LoVo (cell line): ENCODE measurements at regions not wholly inside any gene's neighbourhood (a gene's known extent, or its start where the extent isn't known, plus 50 kb on each side); places are given as distances from the start of the nearest gene placed in this dataset.

Source experiments
- DNase-seq: peaks from one replicate; pipeline ENCODE4 v3.0.0-alpha.2; 2016; ENCODE audit warnings: low spot score

GRCh38 chr16:6280055-6280454 lies 1052.6 kb upstream of the RBFOX1 start:
- no peak for DNase-seq

- DNase-seq: no peak
Measured at GRCh38 chr16:6279286-6279685, 1053.4 kb upstream of the RBFOX1 start.

- DNase-seq: no peak
Measured at GRCh38 chr16:6274351-6274750, 1058.3 kb upstream of the RBFOX1 start.

- DNase-seq: no peak
Measured at GRCh38 chr16:6267682-6268081, 1065.0 kb upstream of the RBFOX1 start.

GRCh38 chr16:6266703-6267102 lies 1065.9 kb upstream of the RBFOX1 start:
- DNase-seq: no peak

GRCh38 chr16:6265968-6266367 lies 1066.7 kb upstream of the RBFOX1 start:
- no peak for DNase-seq

GRCh38 chr16:6258056-6258455 lies 1074.6 kb upstream of the RBFOX1 start:
- DNase-seq: no peak

DNA sequence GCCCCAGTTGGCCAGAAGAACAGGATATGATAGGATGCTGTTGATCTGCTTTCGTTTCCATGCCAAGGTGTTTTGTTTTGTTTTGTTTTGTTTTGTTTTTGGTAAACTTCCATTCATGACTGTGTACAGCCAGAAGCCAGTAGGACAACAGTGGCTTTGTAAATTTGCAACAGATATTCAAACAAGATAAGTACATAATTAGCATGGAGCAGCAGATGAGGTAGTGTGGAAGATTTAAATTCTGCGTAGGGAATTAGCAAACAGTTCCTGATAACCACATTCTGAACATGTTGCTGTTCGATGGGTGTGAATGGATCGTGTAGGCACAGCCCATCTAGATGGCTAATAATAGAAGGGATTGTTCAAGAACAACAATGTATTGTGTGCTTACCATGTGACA lies 1080.1 kb upstream of the RBFOX1 start:
- no peak for DNase-seq

GRCh38 chr16:6250511-6250910 lies 1082.1 kb upstream of the RBFOX1 start:
- no peak for DNase-seq

- no peak for DNase-seq
Measured at GRCh38 chr16:6249863-6250262, 1082.8 kb upstream of the RBFOX1 start.

DNA sequence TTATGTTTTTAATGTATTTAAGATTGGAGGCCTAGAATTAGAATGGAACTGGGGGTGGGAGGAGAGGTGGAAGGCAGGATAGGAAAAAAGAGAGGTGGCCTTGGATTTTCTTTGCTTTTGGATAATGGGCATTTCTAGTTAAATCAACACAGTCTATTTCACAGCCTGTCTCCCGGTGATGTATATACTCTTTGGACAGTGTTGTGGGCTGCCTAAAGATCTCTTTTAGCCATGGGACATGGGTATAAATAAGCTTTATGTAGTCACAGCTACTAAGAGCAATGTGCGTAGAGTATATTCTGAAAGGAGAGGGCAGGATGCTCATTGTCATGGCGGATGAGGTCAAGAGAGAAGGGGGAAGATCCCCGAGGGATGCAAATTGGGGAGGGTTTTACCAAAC lies 1084.4 kb upstream of the RBFOX1 start:
- DNase-seq: no peak

DNA sequence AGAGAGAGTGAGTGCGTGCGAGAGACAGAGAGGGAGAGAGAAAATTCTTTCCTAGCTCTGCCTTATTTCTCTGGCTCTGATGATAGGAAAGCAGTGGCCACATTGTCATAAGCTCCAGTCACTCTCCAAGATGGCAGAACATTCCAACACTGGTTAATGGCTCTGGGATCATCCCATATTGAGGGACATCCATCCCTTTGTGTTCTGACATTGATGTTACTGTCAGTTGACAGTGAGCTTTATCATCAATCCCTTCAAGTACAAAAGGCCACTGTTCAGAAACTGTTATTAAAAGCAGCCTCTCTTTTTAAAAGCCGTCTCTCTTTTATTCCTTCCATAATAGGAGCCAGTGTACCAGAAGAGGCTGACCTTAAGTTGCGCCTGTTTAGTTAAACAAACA lies 1084.9 kb upstream of the RBFOX1 start:
- no peak for DNase-seq

GRCh38 chr16:6247150-6247549 lies 1085.5 kb upstream of the RBFOX1 start:
- DNase-seq: no peak

DNA sequence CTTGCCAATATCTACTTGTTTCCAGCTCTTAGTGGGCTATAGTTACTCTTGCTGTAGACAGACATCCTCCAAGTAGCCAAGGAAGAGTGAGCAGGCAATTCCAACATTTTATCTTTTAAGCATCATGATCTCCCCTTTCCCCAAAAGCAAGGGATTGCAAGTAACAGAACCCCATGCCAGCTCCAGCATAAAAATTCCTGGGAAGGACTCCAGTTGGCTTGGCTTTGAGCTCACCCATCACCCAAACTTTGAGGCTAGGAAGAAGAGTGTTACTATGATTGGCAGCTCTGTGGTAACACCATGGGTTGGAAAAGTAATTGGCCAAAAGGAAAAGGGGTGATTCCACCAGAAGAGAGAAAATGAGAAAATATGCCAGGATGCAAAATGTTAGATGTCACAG lies 1086.4 kb upstream of the RBFOX1 start:
- DNase-seq: no peak

- no peak for DNase-seq
Measured at GRCh38 chr16:6232056-6232455, 1100.6 kb upstream of the RBFOX1 start.

GRCh38 chr16:6231398-6231797 lies 1101.2 kb upstream of the RBFOX1 start:
- DNase-seq: no peak

DNA sequence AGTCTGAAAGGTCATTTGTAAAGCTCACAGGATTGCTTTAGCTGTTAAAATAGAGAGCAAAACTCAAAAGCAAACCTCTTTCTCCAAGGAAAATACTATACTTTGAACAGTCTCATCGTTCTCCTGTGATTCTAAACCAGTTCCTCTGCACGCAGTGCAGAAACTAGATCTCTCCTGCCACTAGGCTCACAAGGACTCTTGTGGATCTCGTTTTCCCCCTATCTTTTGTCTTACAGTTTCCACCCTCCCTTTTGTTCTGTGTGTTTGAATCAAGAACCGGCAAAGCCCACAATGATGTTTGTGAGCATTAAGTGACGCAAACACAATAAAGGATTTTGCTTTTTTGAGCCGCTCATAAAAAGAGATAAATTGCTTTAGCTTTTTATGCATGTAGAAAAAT lies 1103.5 kb upstream of the RBFOX1 start:
- no peak for DNase-seq

- no peak for DNase-seq
Measured at GRCh38 chr16:6218855-6219254, 1113.8 kb upstream of the RBFOX1 start.

DNA sequence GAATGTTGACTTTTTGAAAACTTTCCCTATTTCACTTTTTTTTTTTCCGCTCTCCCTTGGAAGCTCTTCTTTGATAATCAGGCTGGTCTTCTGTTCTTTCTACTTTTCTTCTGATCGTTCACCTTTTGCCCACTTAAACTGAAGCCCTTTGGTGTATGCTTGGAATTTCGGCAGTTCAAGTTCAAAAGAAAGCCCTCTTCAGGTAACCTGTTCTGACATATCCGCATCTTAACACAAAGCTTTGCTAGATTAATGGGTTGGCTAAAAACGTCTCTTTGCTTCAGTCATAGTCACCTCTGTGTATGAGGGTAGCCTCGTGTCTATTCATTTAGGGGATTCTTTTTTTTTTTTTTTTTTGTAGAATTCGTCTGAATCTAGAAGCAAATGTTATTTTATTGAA lies 1115.8 kb upstream of the RBFOX1 start:
- DNase-seq: no peak

- no peak for DNase-seq
Measured at GRCh38 chr16:6211644-6212043, 1114.0 kb upstream of the EEF2KMT start.

- no peak for DNase-seq
Measured at GRCh38 chr16:6209355-6209930, 1111.8 kb upstream of the EEF2KMT start.

DNA sequence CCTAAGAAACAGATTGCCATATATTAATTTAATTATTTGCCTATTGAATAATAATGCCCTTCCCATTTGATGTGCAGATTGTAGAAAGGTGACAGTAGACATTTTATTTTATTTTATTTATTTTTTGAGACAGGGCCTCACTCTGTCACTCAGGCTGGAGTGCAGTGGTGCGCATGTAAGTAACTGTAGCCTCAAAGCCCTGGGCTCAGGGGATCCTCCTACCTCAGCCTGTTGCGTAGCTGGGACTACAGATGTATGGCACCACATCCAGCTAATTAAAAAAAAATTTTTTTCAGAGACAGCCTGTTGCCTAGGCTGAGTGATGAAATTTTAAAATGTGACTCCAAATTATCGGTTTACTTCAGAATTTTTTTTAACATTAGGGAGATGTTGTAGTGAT lies 1110.0 kb upstream of the EEF2KMT start:
- no peak for DNase-seq

DNA sequence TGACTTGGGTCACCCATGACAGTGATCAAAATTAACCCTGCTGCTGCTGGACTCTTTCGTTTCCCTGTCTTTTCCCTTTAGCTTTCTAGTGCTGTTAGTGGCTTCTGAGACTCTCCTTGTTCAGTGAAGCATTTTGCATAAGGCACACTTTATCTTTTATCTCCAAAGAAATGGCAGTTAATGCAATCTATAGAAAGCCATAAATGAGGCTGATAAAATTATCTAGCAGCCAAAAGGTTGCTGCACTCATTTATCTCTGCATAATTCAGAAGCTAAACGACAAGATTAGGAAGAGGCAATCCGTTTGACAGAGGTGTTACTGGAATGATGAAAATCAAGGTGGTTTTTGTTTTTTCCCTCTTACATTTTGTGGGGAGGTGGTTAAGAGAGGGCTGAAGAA lies 1109.5 kb upstream of the EEF2KMT start:
- DNase-seq: no peak

DNA sequence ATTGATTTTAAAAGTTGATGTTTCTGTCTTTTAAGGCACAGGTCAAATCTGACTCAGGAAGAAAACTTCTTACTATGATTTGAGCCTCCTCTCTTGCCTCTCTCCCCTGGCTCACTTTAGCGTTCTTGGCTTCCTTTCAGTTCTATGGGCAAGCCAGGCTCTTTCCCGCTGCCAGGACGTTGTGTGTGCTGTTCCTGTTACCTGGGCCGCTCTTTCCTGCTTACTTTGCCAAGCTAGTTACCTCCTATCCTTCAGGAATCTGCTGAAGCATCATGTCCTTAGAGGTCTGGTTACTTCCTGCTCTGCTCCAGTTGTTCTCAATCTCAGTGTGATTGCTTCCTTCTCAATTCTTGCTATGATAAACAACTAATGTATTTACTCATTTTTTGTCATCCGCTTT lies 1108.5 kb upstream of the EEF2KMT start:
- no peak for DNase-seq

GRCh38 chr16:6204945-6205344 lies 1107.3 kb upstream of the EEF2KMT start:
- no peak for DNase-seq
